Muscle layer of duodenum (tissue), 2 donors: ENCODE measurements at regions not wholly inside any gene's neighbourhood (a gene's known extent, or its start where the extent isn't known, plus 50 kb on each side); places are given as distances from the start of the nearest gene placed in this dataset.
"Not testable (repeated sequence)": the region's sequence is repeated elsewhere in the genome, so short reads cannot be mapped to it uniquely, and the experiment has no call there.

Experiments used
- H3K27ac ChIP-seq: one replicate; pipeline ENCODE4 v1.7.0; 2013; ENCODE audit warnings: mild to moderate bottlenecking, low read length
- H3K27me3 ChIP-seq: one replicate; pipeline ENCODE4 v1.7.0; 2013; ENCODE audit warnings: low read depth, mild to moderate bottlenecking, control low read depth, low read length
- H3K36me3 ChIP-seq, 2 donors: one replicate each; pipeline ENCODE4 v1.7.0; 2013; ENCODE audit warnings: low read length in 2 of 2, control low read depth in 1 of 2, mild to moderate bottlenecking in 1 of 2; ENCODE audit not compliant: insufficient read depth in 2 of 2, control insufficient read depth in 1 of 2
- H3K4me1 ChIP-seq, 2 donors: one replicate each; pipeline ENCODE4 v1.7.0; 2013; ENCODE audit warnings: low read length in 2 of 2, mild to moderate bottlenecking in 2 of 2, control low read depth in 1 of 2, moderate library complexity in 1 of 2; ENCODE audit not compliant: insufficient read depth in 2 of 2, control insufficient read depth in 1 of 2
- H3K4me3 ChIP-seq, 2 donors: one replicate each; pipeline ENCODE4 v1.7.0; 2013; ENCODE audit warnings: low read length in 2 of 2, low read depth in 1 of 2, mild to moderate bottlenecking in 1 of 2
- H3K9me3 ChIP-seq, 2 donors: one replicate each; pipeline ENCODE4 v1.7.0; 2013; ENCODE audit warnings: low read length in 2 of 2, control low read depth in 1 of 2, mild to moderate bottlenecking in 1 of 2; ENCODE audit not compliant: control insufficient read depth in 1 of 2
- donor health status: healthy.

DNA sequence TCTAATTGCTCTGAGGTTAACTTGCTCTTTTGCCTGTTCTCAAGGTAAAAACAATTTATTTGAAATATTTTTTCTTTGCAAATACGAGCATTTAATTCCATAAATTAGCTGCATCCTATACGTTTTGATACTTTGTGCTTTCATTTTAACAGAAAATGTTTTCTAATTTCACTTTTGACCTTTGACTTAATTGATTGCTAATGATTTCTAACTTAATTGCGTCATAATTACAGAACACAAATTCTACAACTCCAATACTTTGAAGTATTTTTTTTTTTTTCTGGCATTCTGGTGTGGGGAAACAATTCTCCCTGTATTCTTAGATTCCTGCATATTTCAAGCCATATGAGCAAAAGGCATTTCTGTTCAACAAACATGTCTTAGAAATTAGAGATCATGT is 134.0 kb downstream of the ISOC1 start:
- H3K4me3 ChIP-seq = no peak overlapping the region
- H3K4me1 ChIP-seq = no peaks in the 10 kb centered on the region
- no peaks in the 10 kb centered on the region for H3K36me3 ChIP-seq
- H3K27me3 ChIP-seq = no peaks in the 10 kb centered on the region
- no peak overlapping the region for H3K27ac ChIP-seq
- H3K9me3 ChIP-seq = no peaks in the 10 kb centered on the region

DNA sequence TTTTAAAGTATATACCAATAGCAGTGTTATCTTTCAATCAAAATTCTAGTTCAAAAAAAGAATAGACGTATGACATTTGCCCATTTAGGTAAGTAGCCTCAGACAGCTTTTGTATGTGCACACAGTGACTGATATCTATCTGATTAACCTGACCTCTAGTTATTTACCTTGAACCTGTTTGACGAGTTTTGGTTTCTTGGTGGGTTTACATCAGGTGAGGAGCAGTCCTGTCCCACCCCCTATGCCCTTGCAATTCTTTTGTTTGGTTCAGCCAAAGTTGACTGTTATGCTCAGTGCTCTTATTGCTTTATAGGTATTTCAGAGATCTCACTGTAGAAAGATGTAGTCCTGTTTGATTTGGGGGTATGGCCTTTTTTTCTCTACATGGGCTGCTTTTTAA is 147.2 kb downstream of the ISOC1 start:
- H3K4me3 ChIP-seq = no peak overlapping the region
- no peaks in the 10 kb centered on the region for H3K36me3 ChIP-seq
- no peak overlapping the region for H3K27ac ChIP-seq
- H3K4me1 ChIP-seq = no peaks in the 10 kb centered on the region
- no peaks in the 10 kb centered on the region for H3K9me3 ChIP-seq
- no peaks in the 10 kb centered on the region for H3K27me3 ChIP-seq

DNA sequence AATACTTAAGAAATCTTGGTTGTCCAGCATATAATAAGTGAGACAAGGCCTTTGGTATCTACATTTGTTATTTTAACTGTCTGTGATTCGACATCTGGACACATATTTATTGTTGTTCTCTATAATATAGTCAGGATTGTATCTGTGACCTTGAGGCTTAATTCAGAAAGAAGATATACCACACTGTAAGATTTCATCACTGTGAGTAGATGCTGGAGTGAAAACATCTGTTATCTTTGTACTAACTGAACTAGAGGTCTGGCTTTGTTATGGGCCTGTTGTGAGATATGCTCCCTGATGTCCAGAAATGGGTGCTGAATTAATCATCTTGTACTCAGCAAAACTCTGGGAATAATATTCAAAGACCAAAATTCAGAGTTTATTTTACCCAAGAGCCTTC is 148.5 kb downstream of the ISOC1 start:
- Histone ChIP-seq H3K27me3 (no peaks in the 10 kb centered on the region), H3K4me3 (no peak overlapping the region), H3K4me1 (no peaks in the 10 kb centered on the region), H3K36me3 (no peaks in the 10 kb centered on the region), H3K27ac (no peak overlapping the region), H3K9me3 (no peaks in the 10 kb centered on the region)

DNA sequence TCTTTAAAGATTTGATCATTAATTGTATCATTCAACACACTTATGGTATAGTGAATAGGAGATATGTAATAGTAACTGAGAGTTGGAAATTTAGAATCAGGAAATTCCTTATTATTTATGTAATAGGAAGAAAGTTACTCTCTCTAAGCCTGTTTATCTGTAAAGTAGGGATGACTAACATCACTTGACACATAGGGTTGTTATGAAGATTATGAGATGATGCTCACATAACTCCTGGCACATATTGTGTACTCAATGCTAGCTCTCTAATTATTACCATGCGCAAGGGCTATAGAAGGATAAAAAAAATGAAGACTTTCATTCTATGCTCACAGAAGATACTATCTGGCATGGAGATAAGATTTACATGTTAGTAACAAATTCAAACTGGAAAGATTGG is 149.9 kb downstream of the ISOC1 start:
- Histone ChIP-seq H3K4me3 (no peak overlapping the region), H3K4me1 (no peaks in the 10 kb centered on the region), H3K9me3 (no peaks in the 10 kb centered on the region), H3K27ac (no peak overlapping the region), H3K36me3 (no peaks in the 10 kb centered on the region), H3K27me3 (no peaks in the 10 kb centered on the region)

DNA sequence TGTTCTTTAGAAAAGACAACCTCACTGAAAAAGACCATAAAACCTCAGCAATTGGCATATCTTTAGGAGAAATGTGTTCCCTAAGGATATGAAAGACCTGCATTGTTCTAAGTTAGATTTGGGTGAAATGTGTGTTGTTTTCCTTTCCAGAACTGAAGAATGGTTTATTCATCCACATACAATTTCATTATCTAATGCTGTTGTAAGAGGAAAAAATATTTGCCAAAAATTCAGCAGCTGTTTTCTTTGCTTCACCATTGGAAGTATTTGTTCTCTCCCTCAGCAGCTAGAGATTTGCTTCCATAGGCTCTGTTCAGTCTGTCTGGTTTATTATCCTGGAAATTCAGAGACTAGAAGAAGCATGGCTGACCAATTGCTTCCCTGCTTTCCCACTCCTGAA is 150.9 kb downstream of the ISOC1 start:
- H3K9me3 ChIP-seq = no peaks in the 10 kb centered on the region
- H3K4me3 ChIP-seq = no peak overlapping the region
- no peaks in the 10 kb centered on the region for H3K27me3 ChIP-seq
- H3K36me3 ChIP-seq = no peaks in the 10 kb centered on the region
- H3K4me1 ChIP-seq = peaks cover 0 to 4% of the 10 kb centered on the region in 2 donors
- peak overlapping the region; percentile 4 for H3K27ac ChIP-seq

DNA sequence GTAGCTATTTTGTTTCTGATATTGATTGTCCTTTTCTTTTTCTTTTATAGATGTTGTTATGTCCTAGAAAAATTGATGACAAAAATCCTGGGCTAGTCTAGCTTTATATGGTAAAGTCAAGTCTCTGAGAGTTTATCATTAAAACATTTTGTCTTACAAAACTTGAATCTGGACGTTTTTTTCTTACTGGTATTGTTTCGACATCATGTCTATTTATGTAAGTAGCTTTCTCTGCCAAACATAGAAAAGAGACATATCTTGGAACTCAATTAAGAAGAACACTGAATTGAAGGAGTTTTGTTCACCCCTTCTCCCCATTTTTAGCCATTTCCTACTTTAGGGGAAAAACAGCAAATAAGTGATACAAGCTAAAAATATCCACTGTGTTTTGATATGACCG is 151.5 kb downstream of the ISOC1 start:
- H3K27ac ChIP-seq = peak overlapping the region; percentile 4
- H3K9me3 ChIP-seq = no peaks in the 10 kb centered on the region
- no peaks in the 10 kb centered on the region for H3K27me3 ChIP-seq
- no peak overlapping the region for H3K4me3 ChIP-seq
- no peaks in the 10 kb centered on the region for H3K36me3 ChIP-seq
- peaks cover 0 to 4% of the 10 kb centered on the region in 2 donors for H3K4me1 ChIP-seq

DNA sequence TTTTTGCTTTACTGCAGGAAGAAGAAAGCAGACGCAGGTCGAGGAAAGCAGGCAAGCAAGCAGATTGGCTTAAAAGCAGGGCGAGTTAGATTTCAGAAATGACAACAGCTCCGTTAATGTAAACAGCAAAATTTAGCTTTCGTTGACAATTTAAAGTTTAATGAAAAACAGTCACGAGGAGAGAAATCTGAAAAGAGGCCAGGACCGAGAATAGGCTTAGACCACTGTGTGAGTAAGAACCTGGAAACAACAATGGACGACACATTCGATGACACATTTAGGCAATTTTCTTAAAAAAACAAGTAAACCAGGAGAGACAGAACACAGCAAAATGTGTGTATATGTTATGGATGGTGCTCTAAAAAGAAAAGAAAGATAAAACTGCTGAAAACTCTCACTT is 155.3 kb downstream of the ISOC1 start:
- Histone ChIP-seq H3K4me3 (no peak overlapping the region), H3K4me1 (peaks cover 0 to 4% of the 10 kb centered on the region in 2 donors), H3K9me3 (peaks cover 0 to 13% of the 10 kb centered on the region in 2 donors), H3K36me3 (no peaks in the 10 kb centered on the region), H3K27ac (no peak overlapping the region), H3K27me3 (no peaks in the 10 kb centered on the region)

DNA sequence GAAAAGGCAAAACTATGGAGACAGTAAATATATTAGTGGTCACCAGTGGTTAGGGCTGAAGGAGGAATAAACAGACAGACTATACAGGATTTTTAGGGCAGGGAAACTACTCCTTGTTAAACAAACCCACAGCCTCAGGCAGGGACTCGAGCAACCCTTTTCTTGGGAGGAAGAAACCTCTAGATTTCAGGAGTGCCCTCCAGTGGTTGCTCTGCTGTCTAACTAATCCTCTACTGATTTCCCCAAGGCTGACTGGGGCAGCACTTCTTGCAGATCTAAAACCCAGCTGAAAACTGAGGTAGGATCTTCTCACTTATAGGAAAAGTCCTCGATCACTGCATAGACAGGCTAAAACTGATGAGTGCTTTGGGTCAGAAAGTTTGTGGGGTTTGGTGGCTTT is 176.8 kb downstream of the ISOC1 start:
- H3K4me3 ChIP-seq = no peak overlapping the region
- H3K36me3 ChIP-seq = no peaks in the 10 kb centered on the region
- H3K4me1 ChIP-seq = no peaks in the 10 kb centered on the region
- no peak overlapping the region for H3K27ac ChIP-seq
- H3K9me3 ChIP-seq = no peaks in the 10 kb centered on the region
- H3K27me3 ChIP-seq = no peaks in the 10 kb centered on the region

DNA sequence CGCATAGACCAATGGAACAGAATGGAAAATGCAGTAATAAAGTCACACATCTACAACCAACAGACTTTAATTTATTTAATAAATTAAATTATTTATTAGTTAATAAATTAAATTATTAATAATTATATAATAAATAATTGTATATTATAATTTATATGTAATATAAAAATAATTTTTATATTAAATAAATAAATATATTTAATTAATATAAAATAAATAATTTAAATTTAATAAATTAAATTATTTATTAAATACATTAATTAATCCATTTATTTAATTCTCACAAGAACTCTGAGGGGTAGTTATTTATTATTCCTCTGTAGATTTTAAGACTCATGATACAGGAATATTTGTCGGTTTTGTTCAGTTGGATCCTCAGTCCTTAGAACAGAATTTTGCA is 176.1 kb upstream of the ADAMTS19 start:
- no peak overlapping the region for H3K4me3 ChIP-seq
- no peaks in the 10 kb centered on the region for H3K27me3 ChIP-seq
- no peak overlapping the region for H3K27ac ChIP-seq
- H3K4me1 ChIP-seq = no peaks in the 10 kb centered on the region
- H3K9me3 ChIP-seq = no peaks in the 10 kb centered on the region
- H3K36me3 ChIP-seq = no peaks in the 10 kb centered on the region

DNA sequence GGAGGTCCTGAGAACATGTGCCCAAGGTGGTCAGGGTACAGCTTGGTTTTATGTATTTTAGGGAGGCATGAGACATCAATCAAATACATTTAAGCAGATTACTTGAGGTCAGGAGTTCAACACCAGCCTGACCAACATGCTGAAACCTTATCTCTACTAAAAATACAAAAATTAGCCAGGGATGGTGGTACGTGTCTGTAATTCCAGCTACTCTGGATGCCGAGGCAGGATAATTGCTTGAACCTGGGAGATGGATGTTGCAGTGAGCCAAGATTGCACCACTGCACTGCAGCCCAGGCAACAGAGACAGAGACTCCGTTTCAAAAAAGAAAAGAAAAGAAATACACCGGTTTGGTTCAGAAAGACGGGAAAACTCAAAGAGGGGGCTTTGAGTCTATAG is 165.9 kb upstream of the ADAMTS19 start:
- H3K27me3 ChIP-seq, H3K36me3 ChIP-seq, H3K27ac ChIP-seq, H3K4me3 ChIP-seq, H3K4me1 ChIP-seq, H3K9me3 ChIP-seq: not testable (repeated sequence)

DNA sequence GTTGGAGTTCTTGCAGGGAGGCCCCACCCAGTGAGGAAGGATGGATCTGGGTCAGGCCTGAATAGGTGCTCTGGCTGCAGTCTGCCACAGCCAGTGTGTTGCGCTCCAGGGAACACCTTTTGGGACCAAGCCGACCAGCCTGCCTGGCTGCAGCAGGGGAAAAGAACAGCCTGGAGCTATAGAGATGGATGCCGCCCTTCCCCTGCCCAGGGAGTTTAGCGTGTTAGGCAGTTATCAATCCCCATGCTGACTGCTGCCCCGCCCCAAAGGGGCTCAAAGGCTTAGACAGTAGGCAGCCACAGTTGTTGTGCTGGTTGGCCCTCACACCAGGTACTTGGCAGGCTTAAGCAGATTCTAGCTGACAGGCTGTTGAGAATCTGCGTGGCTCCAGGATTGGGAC is 153.4 kb upstream of the ADAMTS19 start:
- Histone ChIP-seq H3K9me3 (peaks cover 3 to 19% of the 10 kb centered on the region in 2 donors), H3K27me3 (no peaks in the 10 kb centered on the region), H3K36me3 (no peaks in the 10 kb centered on the region), H3K4me3 (no peak overlapping the region), H3K4me1 (no peaks in the 10 kb centered on the region), H3K27ac (no peak overlapping the region)

DNA sequence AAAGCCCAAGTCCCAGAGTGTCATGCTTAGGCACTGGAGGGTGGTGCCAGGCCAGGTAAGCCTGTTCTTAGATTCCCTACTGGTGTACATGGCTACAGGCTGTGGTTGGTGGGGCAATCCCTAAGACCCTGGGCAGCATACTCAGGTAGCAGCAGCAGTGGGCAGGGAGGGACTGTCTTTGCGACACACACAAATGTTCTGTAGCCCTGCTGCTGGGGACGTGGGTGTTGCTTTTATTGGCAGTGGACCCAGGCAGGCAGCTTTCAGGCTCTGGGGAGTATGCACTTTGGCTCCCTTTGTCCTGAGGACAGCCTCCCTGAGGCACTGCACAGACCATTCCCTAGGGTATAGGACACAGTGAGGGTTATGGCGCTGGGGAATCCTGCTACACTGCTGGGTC is 137.1 kb upstream of the ADAMTS19 start:
- no peak overlapping the region for H3K4me3 ChIP-seq
- no peak overlapping the region for H3K27ac ChIP-seq
- no peaks in the 10 kb centered on the region for H3K36me3 ChIP-seq
- H3K9me3 ChIP-seq = peaks cover 0 to 5% of the 10 kb centered on the region in 2 donors
- no peaks in the 10 kb centered on the region for H3K4me1 ChIP-seq
- H3K27me3 ChIP-seq = no peaks in the 10 kb centered on the region
